Inferior parietal cortex (tissue), 1 donor: ENCODE measurements at regions not wholly inside any gene's neighbourhood (a gene's known extent, or its start where the extent isn't known, plus 50 kb on each side); places are given as distances from the start of the nearest gene placed in this dataset.

Source experiments
- DNase-seq: peaks from one replicate; pipeline ENCODE4 v3.0.0-alpha.2; 2016; ENCODE audit errors: extremely low spot score

- DNase-seq, result no peak
Observed at GRCh38 chr2:57567245-57567644, 479.4 kb upstream of the VRK2 start.

GRCh38 chr2:57569396-57569795 is 477.2 kb upstream of the VRK2 start:
- DNase-seq, result no peak

GRCh38 chr2:57570961-57571360 is 475.6 kb upstream of the VRK2 start:
- DNase-seq, result no peak

DNA sequence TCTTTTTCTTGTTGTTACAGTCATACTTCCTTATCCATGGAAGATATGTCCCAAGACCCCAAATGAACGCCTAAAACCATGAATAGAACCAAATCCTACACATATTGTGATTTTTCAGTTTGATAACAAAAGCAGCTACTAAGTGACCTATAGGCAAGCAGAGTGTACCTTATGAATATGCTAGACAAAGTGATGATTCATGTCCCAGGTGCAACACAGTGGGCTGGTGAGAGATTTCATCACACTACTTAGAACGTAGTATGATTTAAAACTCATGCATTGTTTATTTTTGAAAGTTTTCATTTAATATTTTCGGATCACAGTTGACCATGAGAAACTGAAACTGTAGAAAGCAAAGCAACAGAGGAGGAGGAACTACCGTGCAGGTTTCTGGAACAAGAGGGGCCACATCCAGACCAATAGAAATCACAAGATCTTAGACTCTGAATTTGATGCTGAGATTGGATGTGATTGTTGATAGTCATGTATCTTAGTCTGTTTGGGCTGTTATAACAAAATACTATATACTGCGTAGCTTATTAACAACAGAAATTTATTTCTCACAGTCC is 470.8 kb upstream of the VRK2 start:
- no peak for DNase-seq

DNA sequence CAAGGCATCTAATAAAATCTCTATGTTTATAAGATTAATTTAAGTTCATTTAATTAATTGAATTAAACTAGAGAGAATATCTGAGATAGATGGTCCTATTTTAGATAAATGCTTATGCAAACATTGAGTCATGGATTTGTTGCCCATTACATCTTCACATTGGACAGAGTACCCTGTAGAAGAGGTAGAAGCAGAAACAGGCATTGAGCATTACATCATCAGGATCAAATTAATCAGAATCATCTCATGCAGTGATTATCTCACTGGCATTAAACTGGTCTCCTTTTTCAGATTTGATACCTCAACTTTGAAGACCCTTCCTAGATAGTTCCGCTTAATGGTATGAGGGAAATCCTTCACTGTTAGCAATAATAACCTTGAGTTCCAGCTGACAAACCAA is 469.6 kb upstream of the VRK2 start:
- DNase-seq, result no peak

DNA sequence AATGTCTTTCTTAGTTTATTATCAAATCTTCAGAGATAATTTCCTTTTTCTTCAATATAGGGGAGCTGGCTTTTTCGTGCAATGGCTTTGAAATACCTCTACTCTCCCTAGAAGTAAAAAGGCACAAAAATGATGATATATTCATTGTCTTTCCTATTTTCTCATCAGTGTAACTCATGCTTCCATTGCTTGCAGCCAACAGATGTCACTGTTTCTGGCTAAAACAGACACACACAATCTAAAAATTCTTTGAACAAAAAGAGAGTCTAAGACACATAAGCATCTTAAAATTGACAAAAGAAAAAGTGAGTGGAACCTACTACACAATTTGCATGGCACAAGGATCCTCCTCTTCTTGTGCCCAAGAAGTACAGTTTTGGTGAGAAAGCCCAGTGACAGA is 448.7 kb upstream of the VRK2 start:
- no peak for DNase-seq

DNA sequence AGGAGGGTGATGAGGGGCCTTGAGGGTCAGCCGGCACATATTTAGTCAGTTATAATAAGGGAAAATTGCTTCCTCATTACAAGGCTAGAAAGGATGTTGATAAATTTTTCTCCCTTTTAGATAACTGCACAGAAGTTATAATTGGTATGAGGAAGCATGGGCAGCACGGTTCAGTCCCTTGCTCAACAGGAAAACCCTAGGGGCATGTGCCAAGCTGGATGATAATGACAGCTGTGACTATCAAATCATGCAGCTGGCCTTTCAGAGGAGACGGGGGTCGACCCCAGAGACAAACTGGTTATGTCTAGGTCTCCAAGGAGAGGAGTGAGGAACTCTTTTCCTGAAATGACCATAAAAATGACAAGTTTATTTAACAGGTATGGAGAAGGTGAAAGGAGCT is 448.1 kb upstream of the VRK2 start:
- DNase-seq, result no peak

DNA sequence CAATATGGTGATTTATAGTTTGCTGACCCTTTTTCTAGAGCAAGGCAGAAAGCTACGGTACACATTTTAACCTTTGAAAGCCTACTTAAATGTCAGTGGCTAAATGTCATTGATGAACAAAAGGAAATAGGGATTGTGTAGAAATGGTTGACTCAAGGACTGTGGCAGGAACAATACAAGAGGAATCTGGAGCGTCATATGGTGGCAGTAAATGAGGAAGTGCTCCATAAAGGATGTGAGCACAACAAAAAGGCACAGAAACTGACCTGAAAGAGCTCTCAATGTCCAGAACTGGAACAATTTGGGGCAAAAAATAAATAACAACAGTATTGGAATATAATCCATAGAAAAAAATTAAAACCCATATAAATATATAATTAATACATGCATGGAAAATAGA is 443.9 kb upstream of the VRK2 start:
- no peak for DNase-seq

GRCh38 chr2:57614988-57615387 is 431.6 kb upstream of the VRK2 start:
- no peak for DNase-seq

DNA sequence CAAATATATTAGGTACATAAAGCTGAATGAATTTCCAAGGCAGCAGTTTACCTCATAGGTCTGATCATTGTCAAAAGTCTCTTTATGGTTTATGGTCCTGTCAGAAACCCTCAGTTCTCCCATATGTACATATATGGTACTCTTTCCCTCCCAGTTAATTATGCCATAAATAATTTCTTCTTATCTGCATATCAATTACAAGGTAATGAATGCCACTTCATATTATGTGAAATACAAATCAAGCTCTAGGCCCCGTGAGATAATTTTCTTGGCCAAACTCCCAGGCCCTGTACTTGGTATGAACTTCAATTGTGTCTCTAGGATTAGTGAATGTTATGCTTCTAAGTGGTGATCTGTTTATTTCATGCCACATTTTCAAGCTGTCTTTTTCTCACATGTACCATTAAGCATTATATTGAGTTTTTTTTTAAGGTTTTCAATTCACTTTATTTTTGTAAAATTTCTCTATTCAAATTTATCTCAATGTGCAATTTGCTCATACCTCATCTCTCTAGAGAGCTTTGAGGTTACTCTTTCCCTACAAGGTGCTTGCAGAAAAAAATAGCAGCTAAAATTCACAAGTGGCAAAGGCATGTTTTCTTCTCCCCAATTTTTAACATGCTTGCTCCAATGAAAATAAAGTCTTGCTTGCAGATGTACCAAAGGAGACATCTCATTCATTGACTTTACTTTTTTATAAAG is 430.6 kb upstream of the VRK2 start:
- no peak for DNase-seq

DNA sequence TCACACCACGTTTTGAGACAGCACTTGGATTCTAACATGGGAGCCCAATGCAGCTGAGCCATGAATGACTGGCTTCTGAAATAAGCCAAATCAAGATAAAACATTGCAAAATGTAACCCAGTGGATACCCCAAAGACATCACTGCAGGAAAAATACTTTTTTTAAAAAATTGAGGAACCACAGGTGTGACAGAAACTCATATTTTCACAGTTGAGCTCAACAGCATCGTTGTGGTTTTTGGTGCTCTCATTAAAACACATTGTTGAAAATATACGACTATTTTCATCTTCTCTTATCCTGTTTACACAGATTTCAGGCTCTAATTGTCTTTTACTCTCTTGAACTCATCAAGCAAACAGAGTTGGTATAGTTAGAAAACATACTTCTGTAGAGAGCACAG is 429.3 kb upstream of the VRK2 start:
- no peak for DNase-seq

DNA sequence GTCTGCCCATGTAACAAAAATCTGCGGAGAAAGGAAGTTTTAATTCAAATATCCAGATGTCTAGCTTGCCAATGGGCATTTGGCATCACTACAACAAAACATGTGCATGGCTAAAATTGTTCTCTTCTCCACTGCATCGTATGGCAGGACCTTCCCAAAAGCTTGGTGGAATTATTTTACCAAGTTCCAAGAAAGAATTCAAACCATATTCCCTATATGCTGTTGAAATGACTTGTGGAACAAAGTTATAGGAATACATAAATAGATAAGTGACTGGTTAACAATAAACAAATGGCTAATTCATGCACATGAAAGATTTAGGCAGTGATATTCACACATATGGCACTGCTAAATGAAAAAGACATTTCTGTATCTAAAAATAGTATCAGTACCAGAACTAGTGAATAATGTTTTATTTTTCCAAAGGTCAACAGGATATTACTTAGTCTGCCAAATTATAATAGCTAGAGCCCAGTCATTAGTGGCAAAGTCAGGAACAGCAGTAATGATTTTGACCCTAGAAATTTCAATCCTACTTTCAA is 425.4 kb upstream of the VRK2 start:
- no peak for DNase-seq

DNA sequence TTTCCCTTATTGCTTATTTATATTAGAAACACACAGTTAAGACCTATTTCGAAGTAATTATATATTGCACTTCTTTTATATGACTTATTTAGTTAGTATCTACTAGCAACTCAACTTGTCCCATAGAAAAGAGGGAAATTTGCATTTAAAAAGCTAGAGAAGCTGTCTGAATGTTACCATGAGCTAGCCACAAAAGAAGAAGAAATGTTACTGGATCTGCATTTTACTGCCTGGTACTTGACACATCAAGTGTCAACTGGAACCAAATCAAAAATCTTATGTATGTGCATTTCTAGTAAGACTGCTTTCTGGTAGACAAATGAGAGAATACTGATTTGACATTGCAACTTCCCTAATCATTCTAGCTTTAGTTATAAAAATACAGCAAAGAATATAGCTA is 424.6 kb upstream of the VRK2 start:
- DNase-seq, result no peak

DNA sequence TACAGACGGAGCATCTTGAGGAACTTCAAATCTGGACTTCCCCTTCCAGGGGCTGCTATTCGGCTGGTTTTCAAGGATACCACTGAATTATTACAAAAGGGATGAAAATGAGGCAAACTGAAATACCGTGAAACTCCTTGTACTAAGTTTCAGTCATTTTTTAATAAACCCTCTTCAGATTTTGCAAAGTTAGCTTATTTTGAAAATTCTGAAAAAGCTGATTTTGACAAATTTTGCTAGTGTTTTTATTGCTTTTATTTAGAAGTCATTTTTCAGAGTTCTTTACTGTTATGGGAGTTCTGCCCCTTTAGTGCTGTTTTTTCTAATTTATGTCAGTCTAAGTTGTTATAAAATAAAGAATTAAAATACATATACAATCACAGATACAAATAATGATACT is 390.4 kb upstream of the VRK2 start:
- DNase-seq, result no peak

DNA sequence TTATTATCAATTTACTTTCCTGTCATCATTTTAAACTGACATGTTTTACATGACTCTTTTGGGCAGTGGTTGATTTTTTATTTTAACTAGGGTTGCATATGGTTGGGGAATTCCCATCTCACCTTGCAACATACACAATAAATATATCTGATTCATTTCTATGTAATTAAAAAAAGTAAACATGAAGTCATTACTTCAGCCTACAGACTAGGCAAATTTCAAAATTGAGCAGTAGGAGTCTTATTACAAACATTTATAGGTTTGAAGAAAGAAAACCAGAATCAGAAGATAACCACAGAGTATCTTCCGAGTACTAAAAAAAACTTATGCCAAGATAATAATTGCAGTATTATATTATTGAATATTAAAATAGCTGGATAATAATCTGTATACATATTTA is 377.0 kb upstream of the VRK2 start:
- DNase-seq, result no peak

GRCh38 chr2:57674025-57674424 is 372.6 kb upstream of the VRK2 start:
- no peak for DNase-seq

DNA sequence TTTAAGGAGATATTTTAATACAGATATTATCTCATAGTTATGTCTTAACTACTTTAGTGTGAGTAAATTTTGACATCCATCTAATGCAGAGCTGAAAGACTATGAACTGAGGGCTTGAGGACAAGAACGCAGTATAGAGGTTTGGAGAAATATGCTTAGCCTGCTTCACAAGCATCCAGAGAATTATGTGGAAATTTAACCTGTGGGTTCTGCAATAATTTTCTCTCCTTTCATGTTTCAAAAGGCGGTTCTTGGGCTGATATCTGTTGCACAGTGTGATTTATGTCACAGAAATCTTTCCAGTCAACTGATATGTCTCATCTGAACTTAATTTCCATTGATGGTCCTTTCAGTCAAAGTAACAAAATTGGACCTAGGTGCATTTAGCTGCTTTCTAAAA is 371.9 kb upstream of the VRK2 start:
- DNase-seq, result no peak

DNA sequence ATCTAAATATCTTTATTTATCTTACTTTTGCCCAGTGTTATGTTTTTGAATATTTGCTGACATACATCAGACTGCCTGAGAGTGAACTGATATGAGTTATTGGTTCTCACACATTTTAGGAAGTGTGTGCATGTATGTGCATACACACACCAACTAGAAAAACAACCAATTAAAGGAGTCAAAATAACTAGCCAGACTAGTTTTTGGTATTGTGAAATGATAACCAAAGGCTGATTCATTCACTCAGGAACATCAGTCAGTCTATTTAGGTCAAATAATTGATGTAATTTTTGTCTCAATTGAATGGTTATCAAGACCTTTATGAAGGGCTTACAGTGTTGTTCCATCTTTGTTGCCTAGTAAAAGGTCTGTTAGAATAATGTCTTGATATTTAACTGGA is 369.3 kb upstream of the VRK2 start:
- DNase-seq, result no peak

- DNase-seq, result no peak
Observed at GRCh38 chr2:57681650-57682049, 365.0 kb upstream of the VRK2 start.

DNA sequence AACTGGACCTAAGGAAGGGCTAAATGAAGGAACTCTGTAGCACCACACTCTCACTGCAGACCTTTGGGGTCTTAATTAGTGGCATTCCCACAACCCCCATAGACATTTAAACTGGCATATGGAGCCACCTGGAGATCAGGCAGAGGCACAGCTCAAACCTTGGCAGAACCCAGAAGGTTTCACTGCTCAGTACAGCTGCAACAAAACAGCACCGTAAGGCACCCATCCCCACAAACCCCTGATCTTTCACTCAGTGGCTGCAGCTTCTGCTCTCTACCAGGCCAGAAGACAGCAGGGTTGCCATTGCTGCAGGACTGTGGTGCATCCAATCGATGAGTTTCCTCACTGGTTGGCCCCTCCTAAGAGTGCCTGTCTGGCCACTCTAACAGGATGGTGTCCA is 361.6 kb upstream of the VRK2 start:
- no peak for DNase-seq

GRCh38 chr2:57692395-57692794 is 354.2 kb upstream of the VRK2 start:
- no peak for DNase-seq

DNA sequence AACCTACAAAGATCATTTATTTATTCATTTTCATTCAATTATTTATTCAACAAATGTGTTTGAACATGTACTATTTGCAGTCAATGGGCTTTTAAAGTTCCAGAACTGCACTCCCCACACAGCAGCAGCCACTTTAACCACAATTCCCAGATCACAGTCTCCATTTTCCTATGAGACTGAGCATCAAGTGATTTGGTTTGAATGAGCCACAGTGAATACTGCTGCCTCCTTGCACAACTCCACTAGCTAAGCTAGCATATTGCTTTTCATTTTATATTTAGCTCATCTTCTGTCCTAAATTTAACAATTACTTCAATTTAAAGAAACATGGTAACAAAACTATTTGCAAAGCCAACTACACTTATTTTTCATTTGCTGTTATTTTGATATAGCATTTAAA is 353.4 kb upstream of the VRK2 start:
- DNase-seq, result no peak

DNA sequence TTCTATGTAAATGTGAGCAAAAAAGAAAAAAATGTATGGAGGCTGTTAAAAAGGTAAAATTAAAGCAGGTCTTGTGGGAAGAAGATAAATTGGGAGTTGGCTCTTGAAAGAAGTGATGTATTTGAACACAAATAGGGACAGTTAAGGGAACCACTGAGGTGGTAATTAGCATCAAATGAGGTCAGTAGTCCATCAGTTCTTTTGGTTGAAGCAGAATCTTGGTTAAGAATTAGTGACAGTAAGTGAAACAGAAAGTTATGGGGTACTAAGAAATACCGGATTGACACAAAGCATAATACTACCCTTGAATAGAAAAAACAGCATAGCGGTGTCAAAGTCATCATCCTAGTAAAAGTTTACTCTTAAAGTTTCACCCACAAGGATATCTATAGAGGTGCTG is 352.6 kb upstream of the VRK2 start:
- no peak for DNase-seq

GRCh38 chr2:57696016-57696415 is 350.6 kb upstream of the VRK2 start:
- no peak for DNase-seq
